Left ventricle myocardium inferior (tissue), 1 donor: ENCODE measurements at regions not wholly inside any gene's neighbourhood (a gene's known extent, or its start where the extent isn't known, plus 50 kb on each side); places are given as distances from the start of the nearest gene placed in this dataset.

Experiments used
- DNase-seq: peaks from one replicate; pipeline ENCODE4 v3.0.0-alpha.2; 2020
- H3K27ac ChIP-seq: fragments of 200-600 bp; replicated peaks from 2 replicates; pipeline ENCODE4 v1.8.0; 2021
- H3K27me3 ChIP-seq: fragments of 200-600 bp; 2 replicates; pipeline ENCODE4 v1.8.0; 2021; ENCODE audit warnings: low read depth
- H3K36me3 ChIP-seq: fragments of 200-600 bp; 2 replicates; pipeline ENCODE4 v1.8.0; 2021
- H3K4me1 ChIP-seq: fragments of 200-600 bp; 2 replicates; pipeline ENCODE4 v1.8.0; 2021
- H3K4me3 ChIP-seq: fragments of 200-600 bp; 2 replicates; pipeline ENCODE4 v1.8.0; 2021; ENCODE audit warnings: mild to moderate bottlenecking, moderate library complexity
- H3K9me3 ChIP-seq: fragments of 200-600 bp; replicated peaks from 2 replicates; pipeline ENCODE4 v1.8.0; 2021
- CTCF ChIP-seq: fragments of 200-600 bp; IDR thresholded peaks from 2 replicates; pipeline ENCODE4 v1.8.0; 2021; ENCODE audit warnings: antibody characterized with exemption, mild to moderate bottlenecking, borderline replicate concordance
- intact Hi-C: fragments of 100-400 bp; cut with micrococcal nuclease; formaldehyde crosslinking; loops from one replicate; pipeline ENCODE4 v1.11.0; 2022
- donor health status: DM: no; HTN: yes; CAD: no; lungs with severe emphysema.

GRCh38 chr3:3629911-3630310 lies 169.3 kb upstream of the LRRN1 start:
- H3K9me3 ChIP-seq, result no peaks in the 10 kb centered on the region
- no peak for TF ChIP-seq CTCF
- no peaks in the 10 kb centered on the region for H3K4me1 ChIP-seq
- H3K27me3 ChIP-seq, result no peaks in the 10 kb centered on the region
- intact Hi-C loops, result no loop called here
- no peak for DNase-seq
- H3K36me3 ChIP-seq, result no peaks in the 10 kb centered on the region
- H3K27ac ChIP-seq, result no peak overlapping the region
- H3K4me3 ChIP-seq, result no peak overlapping the region

- DNase-seq, result no peak
- Histone ChIP-seq H3K4me1 (no peaks in the 10 kb centered on the region), H3K4me3 (no peak overlapping the region), H3K27me3 (no peaks in the 10 kb centered on the region), H3K27ac (no peak overlapping the region), H3K36me3 (no peaks in the 10 kb centered on the region), H3K9me3 (peaks cover 3% of the 10 kb centered on the region)
- intact Hi-C loops, result no loop called here
- TF ChIP-seq CTCF, result no peak
Measured at GRCh38 chr3:3628676-3629328, 170.4 kb upstream of the LRRN1 start.

- intact Hi-C loops, result no loop called here
- Histone ChIP-seq H3K36me3 (no peaks in the 10 kb centered on the region), H3K9me3 (peaks cover 18% of the 10 kb centered on the region), H3K27ac (no peak overlapping the region), H3K4me1 (no peaks in the 10 kb centered on the region), H3K4me3 (no peak overlapping the region), H3K27me3 (no peaks in the 10 kb centered on the region)
- no peak for TF ChIP-seq CTCF
- no peak for DNase-seq
Measured at GRCh38 chr3:3627114-3627513, 172.1 kb upstream of the LRRN1 start.

- intact Hi-C loops, result no loop called here
- H3K9me3 ChIP-seq, result peaks cover 18% of the 10 kb centered on the region
- no peak for DNase-seq
- no peak for TF ChIP-seq CTCF
- no peaks in the 10 kb centered on the region for H3K27me3 ChIP-seq
- H3K27ac ChIP-seq, result no peak overlapping the region
- no peaks in the 10 kb centered on the region for H3K4me1 ChIP-seq
- no peak overlapping the region for H3K4me3 ChIP-seq
- no peaks in the 10 kb centered on the region for H3K36me3 ChIP-seq
Measured at GRCh38 chr3:3625544-3626271, 173.5 kb upstream of the LRRN1 start.

- no peak overlapping the region for H3K27ac ChIP-seq
- no peak overlapping the region for H3K4me3 ChIP-seq
- no peaks in the 10 kb centered on the region for H3K27me3 ChIP-seq
- no peaks in the 10 kb centered on the region for H3K4me1 ChIP-seq
- DNase-seq, result no peak
- H3K9me3 ChIP-seq, result peaks cover 18% of the 10 kb centered on the region
- intact Hi-C loops, result no loop called here
- H3K36me3 ChIP-seq, result no peaks in the 10 kb centered on the region
- TF ChIP-seq CTCF, result no peak
Measured at GRCh38 chr3:3619815-3620214, 179.4 kb upstream of the LRRN1 start.
